ENCODE measurements at regions not wholly inside any gene's neighbourhood (a gene's known extent, or its start where the extent isn't known, plus 50 kb on each side); places are given as distances from the start of the nearest gene placed in this dataset.
"Not testable (repeated sequence)": the region's sequence is repeated elsewhere in the genome, so short reads cannot be mapped to it uniquely, and the experiment has no call there.

DNA sequence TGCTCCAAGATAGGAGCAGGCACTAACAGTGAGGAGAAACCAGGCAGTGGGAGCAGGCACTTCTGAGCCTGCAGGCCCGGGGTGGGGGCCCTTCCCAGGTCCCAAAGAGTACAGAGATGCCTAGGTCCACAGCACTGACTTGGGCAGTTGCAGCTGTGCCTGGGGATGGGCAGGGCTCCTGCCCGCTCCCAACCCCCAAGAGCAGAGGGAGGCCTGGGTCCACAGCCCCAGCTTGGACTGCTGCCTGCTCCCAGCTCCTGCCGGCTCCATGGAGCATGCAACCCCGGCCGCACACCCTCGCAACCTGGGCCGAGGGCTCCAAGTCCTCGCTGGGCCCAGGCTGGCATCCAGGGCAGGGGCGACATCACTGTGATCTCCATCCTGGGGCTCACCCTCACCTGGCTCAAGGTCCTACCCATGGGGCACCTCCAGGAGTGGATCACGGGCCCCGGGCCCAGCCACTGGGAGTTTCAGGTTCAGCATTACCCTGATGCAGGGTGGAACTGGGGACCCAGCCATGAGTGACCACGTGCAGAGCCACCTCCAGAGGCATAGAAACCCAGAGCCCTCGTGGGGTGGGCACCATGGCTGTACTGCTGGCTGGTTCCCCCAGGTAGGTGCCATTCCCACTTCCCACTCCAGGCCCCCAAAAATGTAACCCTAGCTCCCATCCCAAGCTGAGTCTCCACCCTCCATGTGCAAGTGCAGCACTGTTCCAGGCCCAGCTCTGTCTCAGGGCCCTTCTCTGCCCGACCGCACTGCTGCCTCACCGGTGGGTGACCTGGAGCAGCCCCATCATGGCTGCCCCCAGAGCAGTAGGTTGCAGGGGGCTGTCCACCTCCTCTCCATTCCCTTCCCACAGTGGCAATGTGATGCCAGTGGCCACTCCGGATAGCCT, 325.6 kb downstream of the NR4A2 start:
- intact Hi-C loops (cut with micrococcal nuclease) = no loop called here

DNA sequence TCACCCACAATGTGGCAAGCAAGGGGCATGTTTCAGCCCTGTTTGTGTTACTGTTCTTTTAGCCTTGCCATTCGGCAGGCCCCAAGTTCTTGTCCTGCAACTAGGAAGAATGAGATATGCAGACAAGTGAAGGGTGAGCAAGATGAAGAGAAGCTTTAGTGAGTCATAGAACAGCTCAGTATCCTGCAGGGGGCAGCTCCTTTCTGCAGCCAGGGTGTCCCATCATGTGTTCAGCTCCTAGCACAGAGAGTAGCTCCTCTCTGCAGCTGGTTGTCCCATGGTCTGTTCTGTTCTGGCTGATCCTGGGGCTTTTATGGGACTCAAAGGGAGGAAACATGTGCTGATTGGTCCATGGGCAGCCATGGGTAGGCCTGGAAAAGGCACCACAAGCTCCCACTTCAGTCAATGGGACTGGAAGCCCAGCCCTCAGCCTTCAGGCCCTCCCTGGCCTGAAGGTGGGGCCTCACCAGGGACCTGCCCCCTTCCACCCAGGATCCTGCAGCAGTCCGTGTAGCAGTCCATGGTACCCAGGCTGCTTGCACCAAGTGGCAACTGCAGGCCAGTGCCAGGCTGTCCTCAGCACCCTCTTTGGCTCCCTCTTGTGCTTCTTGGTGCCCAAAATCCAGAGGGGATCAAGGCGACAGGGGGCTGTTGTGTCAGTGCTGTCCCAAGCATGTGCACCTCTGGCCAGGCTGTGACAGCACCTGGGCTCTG, 326.4 kb downstream of the NR4A2 start:
- intact Hi-C loops (cut with micrococcal nuclease) = no loop called here

DNA sequence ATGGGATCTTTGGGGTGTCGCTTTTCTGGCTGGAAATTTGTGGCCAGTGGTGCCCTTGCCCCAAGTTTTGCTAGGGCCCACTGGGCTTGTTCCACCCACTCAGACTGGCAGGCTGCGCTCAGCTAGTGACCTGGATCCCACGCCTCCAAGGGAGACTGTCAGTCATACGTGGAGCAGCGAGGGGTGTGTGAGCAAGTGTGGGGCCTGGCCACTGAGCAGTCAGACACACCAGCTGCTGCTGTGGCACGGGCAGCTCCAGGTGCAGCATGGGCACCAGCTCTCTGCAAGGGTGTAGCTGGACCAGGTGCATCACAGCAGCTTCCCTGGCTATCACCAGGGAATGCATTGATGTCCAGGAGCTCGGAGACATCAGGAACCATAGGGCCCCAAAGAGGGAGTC, 327.0 kb downstream of the NR4A2 start:
- intact Hi-C loops (cut with micrococcal nuclease) = no loop called here

DNA sequence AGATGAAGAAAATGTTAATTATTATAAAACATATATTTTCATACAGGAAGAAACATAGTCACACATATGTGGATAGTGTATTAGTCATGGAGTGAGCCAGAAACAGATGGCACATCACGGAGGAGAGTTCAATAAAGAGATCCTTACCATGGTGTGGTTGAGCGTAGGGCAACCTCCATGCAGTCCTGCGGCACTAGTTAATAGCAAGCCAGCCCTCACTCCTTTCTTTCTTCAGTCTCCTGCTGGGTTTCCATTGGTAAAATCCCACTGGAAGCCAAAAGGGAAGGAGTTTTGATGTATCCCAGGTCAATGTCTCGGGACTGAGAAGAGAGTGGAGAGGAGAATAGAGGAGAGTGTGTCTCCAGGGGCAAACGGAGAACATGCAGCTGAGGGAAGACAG, 328.1 kb downstream of the NR4A2 start:
- intact Hi-C loops (cut with micrococcal nuclease) = no loop called here

DNA sequence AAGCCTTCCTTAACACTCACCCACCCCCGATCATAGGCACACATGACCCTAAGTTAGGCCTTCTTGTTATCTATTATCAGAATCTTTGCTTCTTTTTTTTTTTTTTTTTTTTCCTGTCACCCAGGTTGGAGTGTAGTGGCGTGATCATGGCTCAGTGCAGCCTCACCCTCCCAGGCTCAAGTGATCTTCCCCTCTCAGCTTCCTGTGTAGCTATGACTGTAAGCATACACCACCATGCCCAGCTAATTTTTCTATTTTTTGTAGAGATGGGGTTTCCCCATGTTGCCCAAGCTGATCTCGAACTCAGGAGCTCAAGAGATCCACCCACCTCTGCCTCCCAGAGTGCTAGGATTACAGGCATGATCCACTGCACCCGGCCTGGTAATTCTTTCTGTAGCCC, 328.7 kb downstream of the NR4A2 start:
- intact Hi-C loops (cut with micrococcal nuclease) = no loop called here

DNA sequence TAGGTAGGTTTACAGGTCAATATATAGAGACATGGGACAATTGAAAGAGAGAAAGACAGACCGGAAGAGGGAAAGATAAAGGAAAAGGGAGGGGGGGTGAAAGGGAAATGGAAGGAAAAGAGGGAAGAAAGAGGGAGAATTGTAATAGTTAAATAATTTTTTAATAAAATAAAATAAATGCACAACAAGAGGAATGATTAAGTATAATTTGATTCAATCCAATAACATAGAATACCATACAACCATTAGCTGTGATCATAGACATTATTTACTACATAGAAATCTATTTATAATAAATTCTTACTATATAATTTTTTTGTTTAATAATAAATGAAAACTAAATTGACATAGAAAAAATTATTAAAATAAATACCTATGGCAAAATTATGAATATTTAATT, 330.7 kb downstream of the NR4A2 start:
- intact Hi-C loops (cut with micrococcal nuclease) = no loop called here

DNA sequence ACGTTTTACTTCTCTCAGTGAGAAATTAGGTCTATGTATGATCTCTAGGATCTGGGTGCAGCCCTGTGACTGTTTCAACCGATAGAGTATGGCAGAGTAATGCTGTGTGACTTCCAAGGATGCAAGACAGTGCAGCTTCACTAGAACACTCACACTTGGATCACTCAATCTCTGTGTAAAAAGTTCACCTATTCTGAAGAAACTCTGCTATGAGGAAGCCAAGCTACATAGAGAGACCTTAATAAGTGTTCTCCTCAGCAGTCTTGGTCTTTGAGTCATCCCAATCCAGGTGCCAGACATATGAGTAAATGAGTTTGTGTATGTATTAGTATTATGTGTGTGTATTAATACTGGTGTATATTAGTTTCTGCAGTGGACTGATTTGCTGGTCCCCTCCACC, 335.0 kb downstream of the NR4A2 start:
- intact Hi-C loops (cut with micrococcal nuclease) = no loop called here

DNA sequence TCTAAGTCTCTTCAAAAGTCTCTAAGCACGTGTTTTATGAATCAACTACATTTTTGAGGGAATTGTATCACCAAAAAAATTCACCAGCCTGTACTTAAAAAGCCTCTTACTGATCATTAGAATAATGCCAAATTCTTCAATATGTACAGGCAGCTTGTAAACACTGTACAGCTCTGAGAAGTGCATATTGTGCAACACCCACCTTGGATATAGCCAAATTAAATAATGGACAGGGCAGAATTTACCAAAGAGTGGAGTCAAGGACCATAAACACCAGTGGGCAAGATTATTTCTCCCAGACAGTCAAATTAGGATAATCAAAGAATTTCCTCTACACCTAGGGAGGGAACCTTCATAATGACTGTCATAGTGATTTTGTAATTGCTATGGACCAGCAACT, 338.2 kb downstream of the NR4A2 start:
- intact Hi-C loops (cut with micrococcal nuclease) = no loop called here

DNA sequence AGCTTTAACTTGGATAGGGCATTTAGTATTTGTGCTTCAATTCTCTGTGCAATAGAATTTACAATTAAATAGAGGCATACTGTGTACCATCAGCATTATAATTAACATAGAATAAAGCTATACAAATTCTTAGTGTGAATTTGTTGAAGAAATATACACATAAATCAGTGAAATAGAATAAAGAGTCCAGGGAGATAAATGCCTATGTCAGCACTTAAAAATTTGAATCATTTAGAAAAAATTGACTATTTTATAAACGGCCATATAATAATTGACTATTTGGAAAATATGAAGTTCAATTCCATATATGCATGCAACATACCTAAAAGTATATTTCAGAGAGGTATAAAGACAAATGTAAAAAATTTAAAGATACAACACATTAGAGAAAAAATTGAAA, 348.7 kb downstream of the NR4A2 start:
- intact Hi-C loops (cut with micrococcal nuclease) = no loop called here

DNA sequence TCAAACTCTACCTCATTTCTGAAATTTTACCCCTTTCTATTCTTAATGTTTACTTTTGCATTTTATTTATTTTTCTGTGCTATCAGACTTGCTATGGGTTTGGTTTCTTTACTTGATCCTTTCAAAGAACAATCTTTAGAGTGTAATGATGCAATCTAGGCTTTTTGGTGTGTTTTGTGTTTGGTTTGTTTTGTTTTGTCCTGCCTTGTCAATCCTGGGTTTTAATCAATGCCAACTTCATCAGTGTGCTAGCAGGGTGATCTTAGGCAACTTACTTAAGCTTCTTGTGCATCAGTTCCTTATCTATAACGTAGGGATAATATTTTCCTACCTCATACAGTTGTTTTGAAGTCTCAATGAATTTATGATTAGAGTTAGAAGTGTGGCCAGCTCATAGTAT, 350.4 kb downstream of the NR4A2 start:
- intact Hi-C loops (cut with micrococcal nuclease) = no loop called here

DNA sequence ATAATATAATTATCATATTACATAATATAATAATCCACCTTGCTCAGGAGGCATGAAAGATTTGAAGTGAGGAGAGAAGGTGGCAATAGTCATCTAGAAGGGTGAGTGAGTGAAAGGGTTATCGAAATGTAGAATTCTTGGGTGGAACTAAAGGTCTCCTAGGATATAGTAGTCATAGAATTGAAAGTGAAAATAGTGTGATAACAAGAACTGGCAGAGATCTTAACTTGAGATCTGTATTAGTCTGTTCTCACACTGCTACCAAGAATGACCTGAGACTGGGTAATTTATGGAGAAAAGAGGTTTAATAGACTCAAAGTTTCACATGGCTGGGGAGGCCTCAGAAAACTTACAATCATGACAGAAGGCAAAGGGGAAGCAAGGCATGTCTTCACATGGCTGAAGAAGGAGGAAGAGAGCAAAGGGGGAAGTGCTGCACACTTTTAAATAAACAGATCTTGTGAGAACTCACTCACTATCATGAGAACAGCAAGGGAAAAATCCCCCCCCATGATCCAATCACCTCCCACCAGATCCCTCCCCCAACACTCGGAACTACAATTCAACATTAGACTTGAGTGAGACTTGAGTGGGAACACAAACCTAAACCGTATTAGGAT, 351.5 kb downstream of the NR4A2 start:
- intact Hi-C loops (cut with micrococcal nuclease) = no loop called here

DNA sequence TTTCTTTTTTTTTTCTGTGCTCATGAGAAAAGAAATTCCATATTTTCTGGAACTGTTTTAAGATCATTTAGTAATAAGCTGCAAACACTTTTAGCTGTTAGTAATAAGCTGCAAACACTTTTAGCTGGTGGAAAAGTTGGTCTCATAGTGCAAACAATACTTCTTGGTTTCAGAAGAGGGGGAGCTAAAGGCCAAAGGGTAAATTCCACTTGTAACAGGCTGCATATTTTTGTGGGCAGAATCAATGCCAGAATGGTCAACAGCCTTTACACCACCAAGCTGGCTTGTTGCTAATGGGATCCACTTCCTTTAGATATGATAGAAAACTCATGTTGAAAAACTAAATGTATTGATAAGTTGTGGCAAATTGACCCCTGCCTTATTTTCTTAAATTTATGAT, 356.8 kb downstream of the NR4A2 start:
- intact Hi-C loops (cut with micrococcal nuclease) = no loop called here

DNA sequence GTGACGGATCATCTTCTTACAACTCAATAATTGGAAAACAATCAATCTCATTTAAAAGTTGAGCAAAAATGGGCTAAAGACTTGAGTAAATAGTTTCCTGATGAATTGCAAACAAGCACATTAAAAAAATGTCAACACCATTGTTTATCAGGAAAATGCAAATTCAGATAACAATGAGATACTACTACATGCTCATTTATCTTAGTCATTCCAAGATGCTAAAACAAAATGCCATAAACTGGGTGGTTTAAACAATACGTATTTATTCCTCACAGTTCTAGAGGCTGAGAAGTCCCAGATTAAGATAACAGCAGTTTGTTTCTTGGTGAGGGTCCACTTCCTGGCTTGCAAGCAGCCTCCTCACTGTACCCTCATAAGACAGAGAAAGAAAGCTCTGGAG, 359.6 kb downstream of the NR4A2 start:
- intact Hi-C loops (cut with micrococcal nuclease) = no loop called here

DNA sequence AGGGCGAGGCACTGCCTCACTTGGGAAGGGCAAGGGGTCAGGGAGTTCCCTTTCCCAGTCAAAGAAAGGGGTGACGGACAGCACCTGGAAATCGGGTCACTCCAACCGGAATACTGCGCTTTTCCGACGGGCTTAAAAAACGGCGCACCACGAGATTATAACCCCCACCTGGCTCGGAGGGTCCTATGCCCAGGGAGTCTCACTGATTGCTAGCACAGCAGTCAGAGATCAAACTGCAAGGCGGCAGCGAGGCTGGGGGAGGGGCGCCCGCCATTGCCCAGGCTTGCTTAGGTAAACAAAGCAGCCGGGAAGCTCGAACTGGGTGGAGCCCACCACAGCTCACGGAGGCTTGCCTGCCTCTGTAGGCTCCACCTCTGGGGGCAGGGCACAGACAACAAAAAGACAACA, 366.5 kb downstream of the NR4A2 start:
- intact Hi-C loops (cut with micrococcal nuclease) = not testable (repeated sequence)

DNA sequence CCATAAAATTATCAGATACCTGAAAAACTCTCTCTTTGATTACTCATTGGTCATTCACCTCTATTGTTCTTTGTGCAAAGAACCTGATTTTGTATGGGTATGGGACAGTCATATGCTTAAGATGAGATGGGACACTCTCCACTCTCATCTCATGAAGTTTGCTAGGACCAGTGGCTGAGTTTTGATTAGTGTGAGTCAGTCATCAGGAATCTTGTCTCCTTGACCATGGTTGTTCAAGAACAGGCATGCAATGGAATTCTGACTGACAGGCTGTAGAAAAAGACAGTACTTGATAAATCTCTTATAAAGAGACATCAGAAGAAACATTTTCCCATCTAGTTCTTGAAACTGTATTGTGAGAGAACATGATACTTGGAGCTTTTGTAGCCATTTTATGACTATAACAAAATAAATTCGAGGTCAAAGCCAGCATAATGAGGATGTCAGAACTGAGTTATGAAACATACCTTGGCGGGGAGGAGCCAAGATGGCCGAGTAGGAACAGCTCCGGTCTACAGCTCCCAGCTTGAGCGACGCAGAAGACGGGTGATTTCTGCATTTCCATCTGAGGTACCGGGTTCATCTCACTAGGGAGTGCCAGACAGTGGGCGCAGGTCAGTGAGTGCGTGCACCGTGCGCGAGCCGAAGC, 367.0 kb downstream of the NR4A2 start:
- intact Hi-C loops (cut with micrococcal nuclease) = no loop called here

DNA sequence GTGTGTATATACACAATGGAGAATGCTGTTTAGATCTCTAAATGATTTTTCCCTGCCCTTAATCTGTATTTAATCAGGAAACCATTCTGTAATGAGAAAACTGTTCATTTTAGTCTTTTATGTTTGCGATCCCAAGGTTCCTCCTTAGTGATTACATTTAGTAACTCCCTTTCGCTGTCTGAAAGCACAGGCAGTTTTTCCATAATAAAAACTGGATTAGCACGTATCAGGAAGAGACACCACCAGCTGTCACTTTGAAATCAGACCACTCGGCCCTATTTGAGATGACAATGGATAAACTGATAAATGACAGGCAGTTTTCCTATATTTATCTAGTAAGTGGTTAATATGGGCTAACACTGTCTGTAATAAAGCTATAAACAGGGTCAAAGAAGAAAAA, 370.9 kb downstream of the NR4A2 start:
- intact Hi-C loops (cut with micrococcal nuclease) = no loop called here

DNA sequence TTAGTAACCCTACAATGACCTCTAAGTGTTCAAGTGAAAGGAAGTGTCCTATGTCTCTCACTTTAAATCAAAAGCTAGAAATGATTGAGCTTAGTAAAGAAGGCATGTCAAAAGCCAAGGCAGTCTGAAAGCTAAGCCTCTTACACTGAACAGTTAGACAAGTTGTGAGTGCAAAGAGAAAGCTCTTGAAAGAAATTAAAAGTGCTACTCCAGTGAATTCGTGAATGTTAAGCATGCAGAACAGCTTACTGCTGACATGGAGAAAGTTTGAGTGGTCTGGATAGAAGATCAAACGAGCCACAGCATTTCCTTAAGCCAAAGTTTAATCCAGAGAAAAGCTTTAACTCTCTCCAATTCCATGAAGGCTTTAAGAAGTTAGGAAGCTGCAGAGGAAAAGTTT, 373.7 kb downstream of the NR4A2 start:
- intact Hi-C loops (cut with micrococcal nuclease) = no loop called here

DNA sequence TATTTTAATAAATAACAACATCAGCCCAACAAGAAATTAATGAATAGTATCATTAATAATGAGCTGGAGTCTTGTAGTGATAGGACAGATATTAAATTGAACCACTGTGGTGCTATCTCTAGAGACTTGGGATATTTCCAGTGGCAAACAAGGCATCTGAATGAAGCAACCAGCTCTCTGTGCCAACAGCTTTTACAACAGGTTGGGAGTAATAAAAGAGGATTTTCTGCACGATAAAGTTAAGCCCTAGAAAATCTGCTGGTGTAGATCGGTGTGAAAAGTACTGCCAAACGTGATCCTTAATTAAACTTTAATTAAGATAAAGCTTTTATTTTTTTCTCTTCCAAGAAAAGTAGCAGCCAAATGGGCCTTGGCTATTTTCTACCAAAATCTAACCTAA, 385.5 kb downstream of the NR4A2 start:
- intact Hi-C loops (cut with micrococcal nuclease) = no loop called here

DNA sequence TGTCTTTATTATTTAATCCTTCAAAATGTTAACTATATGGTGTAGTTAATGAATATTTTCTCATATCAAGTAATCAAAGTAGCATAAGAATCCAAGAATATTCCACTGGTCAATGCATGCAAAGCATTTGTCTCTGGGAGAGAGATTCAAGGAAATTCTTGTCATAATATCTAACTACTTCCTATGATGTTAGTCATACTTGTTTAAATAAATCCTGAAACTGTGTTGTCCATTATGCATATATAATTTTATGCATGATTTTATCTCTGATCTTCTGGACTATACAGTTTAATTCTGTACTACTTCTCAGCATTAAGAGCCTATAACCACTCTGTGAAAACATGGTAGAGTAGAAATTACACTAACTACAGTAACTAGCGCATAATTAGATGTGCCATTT, 388.3 kb downstream of the NR4A2 start:
- intact Hi-C loops (cut with micrococcal nuclease) = no loop called here

DNA sequence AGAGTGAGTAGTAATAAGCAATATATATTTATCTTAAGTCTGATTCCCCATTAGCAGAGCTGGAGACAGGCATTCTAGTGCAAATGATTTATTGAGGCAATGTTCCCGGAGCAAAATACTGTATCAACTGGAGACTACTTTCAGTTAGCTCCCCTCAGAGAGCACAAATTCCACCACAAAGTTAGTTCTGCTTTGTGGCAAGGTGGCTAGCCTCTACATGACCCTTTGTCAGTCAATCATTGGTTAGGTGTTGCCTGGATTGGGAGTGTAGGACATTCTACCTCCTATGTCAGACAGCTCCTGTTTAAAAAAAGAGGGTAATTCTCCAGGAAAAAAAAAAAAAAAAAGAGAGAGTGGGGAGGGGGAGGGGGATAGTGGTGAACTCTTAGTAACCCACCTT, 402.2 kb downstream of the NR4A2 start:
- intact Hi-C loops (cut with micrococcal nuclease) = no loop called here

DNA sequence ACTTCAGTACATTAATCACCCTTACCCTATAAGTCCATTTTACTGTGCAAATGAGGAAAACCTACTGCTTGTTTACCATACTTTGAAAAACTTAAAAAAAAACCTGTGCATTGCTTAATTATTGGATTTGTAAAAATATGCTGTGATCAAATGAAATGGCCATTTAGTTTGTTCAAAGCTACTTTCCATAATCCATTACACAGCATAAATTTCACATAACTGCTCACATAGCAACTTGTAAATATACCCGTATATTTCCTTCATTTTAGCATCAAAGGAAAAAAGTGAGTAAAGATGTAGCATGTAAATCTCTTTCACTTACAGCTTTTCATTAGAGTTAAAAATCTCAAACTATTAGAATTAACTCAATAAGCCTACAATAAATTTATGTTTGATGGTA, 415.1 kb downstream of the NR4A2 start:
- intact Hi-C loops (cut with micrococcal nuclease) = no loop called here

DNA sequence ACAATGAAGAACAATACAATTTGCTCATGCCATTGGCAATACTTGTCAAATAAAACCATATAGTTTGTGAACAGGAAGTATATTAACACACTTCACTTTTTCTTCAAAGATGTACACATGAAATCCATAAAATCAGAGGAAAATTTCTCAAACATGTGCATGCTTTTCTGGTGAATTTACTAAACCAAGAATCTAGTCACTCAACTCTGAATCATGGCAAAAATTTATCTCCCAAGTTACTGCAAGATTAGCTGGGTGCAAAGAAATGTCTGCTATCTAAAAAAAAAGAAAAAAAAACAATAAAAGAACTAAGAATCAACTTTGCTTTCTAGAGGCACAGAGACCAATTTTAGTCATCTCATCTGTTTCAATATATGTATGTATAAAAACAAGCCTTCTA, 419.2 kb downstream of the NR4A2 start:
- intact Hi-C loops (cut with micrococcal nuclease) = no loop called here
